Suppressor macrophage treated with lipopolysaccharide for 4 hours (primary cell): ENCODE measurements at regions not wholly inside any gene's neighbourhood (a gene's known extent, or its start where the extent isn't known, plus 50 kb on each side); places are given as distances from the start of the nearest gene placed in this dataset.
A peak's percentile ranks its signal among the peaks of the same experiment; 100 is the strongest.

ENCODE experiments used
- DNase-seq: peaks from one replicate; pipeline ENCODE4 v3.0.0-alpha.2; 2020

GRCh38 chr13:44157606-44158005, 216.0 kb upstream of the SERP2 start:
- no peak for DNase-seq

GRCh38 chr13:44158098-44158521, 215.5 kb upstream of the SERP2 start:
- no peak for DNase-seq

GRCh38 chr13:44158881-44159632, 214.6 kb upstream of the SERP2 start:
- no peak for DNase-seq

DNA sequence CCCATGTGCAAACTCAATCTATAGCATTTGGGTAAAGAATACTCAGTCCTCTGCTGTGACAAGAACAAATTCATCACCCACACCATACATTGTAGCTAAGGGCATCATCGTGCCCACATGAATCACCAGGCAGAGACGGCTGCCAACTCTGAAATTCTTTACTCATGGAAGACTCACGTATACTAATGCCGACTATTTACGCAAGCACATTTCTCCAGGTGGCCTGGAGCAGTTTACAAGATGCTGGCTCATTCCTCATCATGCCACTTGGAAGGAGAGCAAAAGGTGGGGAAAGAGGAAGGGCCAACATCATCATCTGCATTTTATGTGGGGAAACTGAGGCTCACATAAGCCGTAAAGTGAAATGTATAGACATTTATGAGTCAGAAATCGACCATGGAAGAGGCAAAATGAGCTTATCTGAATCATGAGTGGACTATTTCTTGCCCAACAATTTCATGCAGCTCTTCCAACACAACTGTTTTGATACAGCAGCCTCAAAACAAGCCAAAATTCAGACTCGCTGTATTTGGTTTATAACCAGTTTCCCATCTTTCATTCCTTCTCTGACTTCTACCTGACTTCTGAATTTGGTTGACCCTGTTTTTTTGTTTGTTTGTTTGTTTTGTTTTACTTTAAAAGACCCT, 213.9 kb upstream of the SERP2 start:
- no peak for DNase-seq

- no peak for DNase-seq
Observed at GRCh38 chr13:44160591-44161191, 212.9 kb upstream of the SERP2 start.

- no peak for DNase-seq
Observed at GRCh38 chr13:44163108-44163507, 210.5 kb upstream of the SERP2 start.

DNA sequence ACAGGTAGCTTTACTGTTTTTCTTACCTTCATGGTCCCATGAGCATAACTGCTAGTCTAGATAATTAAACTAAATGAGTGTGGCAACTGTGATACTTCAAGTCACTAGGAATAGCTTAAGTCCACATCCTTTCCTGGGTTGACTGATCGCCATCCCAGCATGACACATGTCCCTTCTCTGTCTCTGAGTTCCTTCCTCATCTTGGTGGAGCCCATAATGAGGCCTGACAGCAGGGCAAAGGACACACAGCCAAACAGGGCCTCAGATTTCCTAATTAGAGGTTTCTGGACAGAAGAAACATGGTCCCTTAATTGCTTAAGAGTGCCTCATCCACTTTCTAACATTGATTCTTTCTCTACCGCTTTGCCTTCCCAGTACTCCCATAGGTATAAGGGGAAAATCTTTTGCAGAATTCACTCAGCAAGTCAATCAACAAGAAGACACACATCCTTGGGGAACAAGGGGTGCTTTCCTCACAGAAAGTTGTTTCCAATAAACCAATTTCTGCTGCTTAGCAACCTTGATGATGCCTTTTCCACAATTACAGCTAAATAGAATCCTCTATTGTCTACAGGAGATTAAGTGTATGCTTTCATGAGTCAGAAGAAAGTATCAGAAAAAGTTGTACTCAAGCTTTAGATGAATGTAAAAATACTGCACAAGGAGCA, 208.3 kb upstream of the SERP2 start:
- DNase-seq, result peak; percentile 37

DNA sequence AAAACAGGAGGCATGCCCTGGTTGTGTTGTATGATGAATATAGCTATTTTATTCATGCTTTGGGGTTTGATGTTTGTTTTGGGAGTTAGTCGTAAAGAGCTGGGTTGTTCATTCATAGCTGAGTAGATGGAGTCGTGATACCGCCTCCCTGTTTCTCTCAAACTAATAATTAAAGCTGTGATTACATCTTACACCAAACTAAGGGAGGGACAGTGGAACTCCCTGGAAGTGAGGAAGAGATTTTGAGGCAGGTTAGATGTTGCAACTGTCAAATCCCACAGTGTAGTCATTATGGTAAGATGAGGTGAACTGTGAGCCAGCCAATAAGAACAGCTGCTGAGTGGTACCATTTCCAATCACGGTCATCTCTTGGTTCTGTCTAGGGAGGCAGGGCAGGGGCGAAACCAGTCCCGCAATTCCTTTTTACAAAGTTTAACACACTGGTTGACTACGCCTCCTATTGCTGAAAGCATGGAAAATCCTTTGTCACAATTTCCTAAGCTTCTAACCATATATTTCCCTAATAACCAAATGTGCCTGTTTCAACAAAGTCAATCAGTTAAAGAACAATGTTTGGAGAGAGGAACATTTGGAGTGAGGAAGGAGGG, 207.6 kb upstream of the SERP2 start:
- DNase-seq, result no peak

DNA sequence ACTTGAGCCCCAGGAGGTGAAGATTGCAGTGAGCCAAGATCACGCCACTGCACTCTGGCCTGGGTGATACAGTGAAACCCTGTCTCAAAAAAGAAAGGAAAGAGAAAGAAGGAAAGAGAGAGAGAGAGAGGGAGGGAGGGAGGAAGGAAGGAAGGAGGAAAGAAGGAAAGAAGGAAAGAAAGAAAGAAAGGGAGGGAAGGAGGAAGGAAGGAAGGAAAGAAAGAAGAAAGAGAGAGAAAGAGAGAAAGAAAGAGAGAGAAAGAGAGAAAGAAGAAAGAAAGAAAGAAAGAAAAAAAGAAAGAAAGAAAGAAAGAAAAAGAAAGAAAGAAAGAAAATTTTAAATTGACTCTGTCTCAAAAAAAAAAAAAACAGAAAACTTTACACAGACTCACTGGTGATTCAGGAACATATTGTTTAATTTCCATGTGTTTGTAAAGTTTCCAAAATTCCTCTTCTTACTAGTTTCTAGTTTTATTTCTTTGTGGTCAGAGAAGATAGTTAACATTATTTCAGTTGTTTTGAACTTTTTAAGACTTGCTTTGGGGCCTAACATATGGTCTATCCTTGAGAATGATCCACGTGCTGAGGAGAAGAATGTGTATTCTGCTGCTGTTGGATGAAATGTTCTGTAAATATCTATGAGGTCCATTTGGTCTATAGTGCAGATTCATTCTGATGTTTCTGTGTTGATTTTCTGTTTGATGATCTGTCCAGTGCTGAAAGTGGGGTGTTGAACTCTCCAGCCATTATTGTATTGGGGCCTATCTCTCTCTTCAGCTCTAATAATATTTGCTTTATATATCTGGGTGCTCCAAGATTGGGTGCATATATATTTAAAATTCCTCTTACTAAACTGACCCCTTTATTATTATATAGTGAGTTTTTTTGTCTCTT, 204.4 kb upstream of the SERP2 start:
- no peak for DNase-seq

DNA sequence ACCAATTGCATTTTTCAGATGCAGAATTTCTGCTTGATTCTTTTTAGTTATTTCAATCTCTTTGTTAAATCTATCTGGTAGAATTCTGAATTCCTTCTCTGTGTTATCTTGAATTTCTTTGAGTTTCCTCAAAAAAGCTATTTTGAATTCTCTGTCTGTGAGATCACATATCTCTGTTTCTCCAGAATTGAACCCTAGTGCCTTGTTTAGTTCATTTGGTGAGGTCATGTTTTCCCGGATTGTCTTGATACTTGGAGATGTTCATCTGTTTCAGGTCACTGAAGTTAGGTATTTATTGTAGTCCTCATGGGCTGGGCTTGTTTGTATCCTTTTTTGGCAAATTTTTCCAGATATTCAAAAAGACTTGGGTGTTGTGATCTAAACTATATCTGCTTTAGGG, 202.9 kb upstream of the SERP2 start:
- no peak for DNase-seq

GRCh38 chr13:44171156-44171555, 202.5 kb upstream of the SERP2 start:
- DNase-seq, result peak; percentile 38

- no peak for DNase-seq
Observed at GRCh38 chr13:44171861-44172260, 201.8 kb upstream of the SERP2 start.

DNA sequence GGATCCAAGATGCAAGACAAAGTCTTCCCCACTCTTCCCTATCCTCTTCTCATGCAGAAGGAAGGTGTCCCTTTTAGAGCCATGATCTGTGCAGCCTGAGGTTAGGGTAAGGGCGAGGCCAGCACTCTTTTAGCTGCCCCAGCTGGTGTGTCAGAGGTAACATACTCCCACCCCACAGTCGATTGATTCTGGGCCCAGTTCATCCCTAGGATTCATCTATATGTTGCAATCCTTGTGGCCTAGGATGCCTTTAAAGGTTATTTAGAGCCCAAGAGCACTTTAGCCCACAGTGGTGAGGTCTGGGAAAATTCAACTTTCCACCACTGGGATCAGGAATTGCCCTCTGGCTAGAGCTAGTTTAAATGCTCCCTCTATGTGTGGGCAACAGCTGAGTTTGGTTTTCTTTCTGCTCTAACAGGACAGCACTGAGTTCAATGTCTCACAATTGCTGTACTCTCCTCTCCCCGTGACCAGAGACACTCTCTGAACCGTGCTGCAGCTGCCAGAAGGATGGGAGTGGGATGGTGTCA, 201.3 kb upstream of the SERP2 start:
- no peak for DNase-seq

- DNase-seq, result peak; percentile 15
Observed at GRCh38 chr13:44174769-44175425, 198.7 kb upstream of the SERP2 start.

DNA sequence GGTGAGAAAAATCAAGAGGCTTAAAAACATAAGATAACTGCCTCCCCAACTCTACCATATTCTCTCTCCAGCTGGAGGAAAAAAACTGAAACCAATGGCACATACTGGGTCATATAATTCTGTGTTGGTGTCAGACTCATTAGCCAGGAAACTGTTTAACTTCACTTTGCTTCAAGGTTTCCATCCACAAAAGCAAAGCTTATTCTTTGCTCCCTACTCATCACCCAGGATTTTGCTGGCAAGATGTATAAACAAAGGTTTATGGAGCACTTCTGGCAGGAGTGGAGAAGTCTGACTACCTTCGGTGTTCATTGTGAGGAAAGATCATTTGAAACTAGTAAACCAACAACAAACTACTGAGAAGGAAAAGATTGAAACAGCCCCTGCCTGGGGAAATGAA, 197.5 kb upstream of the SERP2 start:
- DNase-seq, result no peak

DNA sequence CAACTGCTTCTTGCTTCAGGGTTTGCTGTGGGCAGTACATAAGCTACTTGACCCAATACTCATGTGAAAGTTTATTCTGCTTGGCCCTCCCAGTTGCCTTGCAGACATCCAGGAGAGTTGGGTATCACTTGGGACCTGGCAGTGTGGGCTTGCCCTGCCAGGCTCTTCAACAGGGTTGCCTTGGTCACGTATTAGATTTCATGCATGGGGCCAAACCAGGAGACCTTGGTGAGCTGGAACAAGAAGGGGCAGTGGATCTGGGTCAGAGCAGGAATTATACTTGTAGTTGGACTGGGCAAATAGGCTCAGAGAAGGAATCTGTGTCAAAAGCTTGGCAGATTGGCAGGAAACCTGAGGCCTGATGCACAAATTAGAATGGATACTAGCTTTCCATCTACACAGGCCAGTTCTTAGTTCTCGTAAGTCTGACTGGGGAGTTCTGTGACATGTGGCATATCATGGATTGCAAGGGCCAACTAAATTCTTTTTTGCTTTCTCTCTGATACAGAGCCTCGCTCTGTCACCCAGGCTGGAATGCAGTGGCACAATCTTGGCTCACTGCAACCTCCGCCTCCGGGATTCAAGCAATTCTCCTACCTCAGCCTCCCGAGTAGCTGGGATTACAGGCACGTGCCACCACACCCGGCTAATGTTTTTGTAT, 192.6 kb upstream of the SERP2 start:
- no peak for DNase-seq

- no peak for DNase-seq
Observed at GRCh38 chr13:44181931-44182330, 191.7 kb upstream of the SERP2 start.

GRCh38 chr13:44184740-44185139, 188.9 kb upstream of the SERP2 start:
- no peak for DNase-seq

- DNase-seq, result no peak
Observed at GRCh38 chr13:44188257-44188656, 185.4 kb upstream of the SERP2 start.

GRCh38 chr13:44189085-44189484, 184.5 kb upstream of the SERP2 start:
- DNase-seq, result no peak

GRCh38 chr13:44191103-44191502, 182.5 kb upstream of the SERP2 start:
- DNase-seq, result no peak
